ENCODE measurements at regions not wholly inside any gene's neighbourhood (a gene's known extent, or its start where the extent isn't known, plus 50 kb on each side); places are given as distances from the start of the nearest gene placed in this dataset.

GRCh38 chr7:33762151-33762910, 143.0 kb upstream of the BMPER start:
- Histone ChIP-seq H2AFZ (no peak overlapping the region), H3K36me3 (ENCODE audit: control insufficient read depth, insufficient read depth, low read length) (no peaks in the 10 kb centered on the region), H3K4me3 (ENCODE audit: low read depth, low read length) (no peak overlapping the region), H3K27me3 (ENCODE audit: control insufficient read depth, insufficient read depth, low read length) (no peaks in the 10 kb centered on the region), H3K4me1 (no peaks in the 10 kb centered on the region), H3K9ac (no peak overlapping the region), H3K79me2 (no peaks in the 10 kb centered on the region), H3K9me3 (ENCODE audit: control insufficient read depth, low read length) (no peaks in the 10 kb centered on the region), H3K27ac (no peak overlapping the region), H3K4me2 (ENCODE audit: low read length) (no peak overlapping the region)
- TF ChIP-seq CTCF (IDR thresholded peaks at IDR 0.05): no peak

- H3K27me3 ChIP-seq (ENCODE audit: control insufficient read depth, insufficient read depth, low read length): no peaks in the 10 kb centered on the region
- TF ChIP-seq CTCF (IDR thresholded peaks at IDR 0.05): no peak
Measured at GRCh38 chr7:33762911-33763306, 142.4 kb upstream of the BMPER start.

GRCh38 chr7:33764752-33765451, 140.4 kb upstream of the BMPER start:
- no peaks in the 10 kb centered on the region for H3K4me1 ChIP-seq
- no peaks in the 10 kb centered on the region for H3K27me3 ChIP-seq (ENCODE audit: control insufficient read depth, insufficient read depth, low read length)
- no peak overlapping the region for H3K4me3 ChIP-seq (ENCODE audit: low read depth, low read length)
- H3K4me2 ChIP-seq (ENCODE audit: low read length): no peak overlapping the region
- H3K79me2 ChIP-seq: no peaks in the 10 kb centered on the region
- H3K36me3 ChIP-seq (ENCODE audit: control insufficient read depth, insufficient read depth, low read length): no peaks in the 10 kb centered on the region
- no peaks in the 10 kb centered on the region for H3K9me3 ChIP-seq (ENCODE audit: control insufficient read depth, low read length)
- no peak overlapping the region for H2AFZ ChIP-seq
- H3K27ac ChIP-seq: no peak overlapping the region
- TF ChIP-seq CTCF (IDR thresholded peaks at IDR 0.05): no peak
- H3K9ac ChIP-seq: no peak overlapping the region

More at GRCh38 chr7:33762911-33763306, 142.4 kb upstream of the BMPER start:
- Histone ChIP-seq H3K36me3 (ENCODE audit: control insufficient read depth, insufficient read depth, low read length) (no peaks in the 10 kb centered on the region), H3K9me3 (ENCODE audit: control insufficient read depth, low read length) (no peaks in the 10 kb centered on the region), H3K4me3 (ENCODE audit: low read depth, low read length) (no peak overlapping the region), H3K9ac (no peak overlapping the region), H3K4me2 (ENCODE audit: low read length) (no peak overlapping the region), H3K4me1 (no peaks in the 10 kb centered on the region), H3K79me2 (no peaks in the 10 kb centered on the region), H3K27ac (no peak overlapping the region), H2AFZ (no peak overlapping the region)

GRCh38 chr7:33766405-33766804, 138.9 kb upstream of the BMPER start:
- no peaks in the 10 kb centered on the region for H3K4me1 ChIP-seq
- H3K4me2 ChIP-seq (ENCODE audit: low read length): no peak overlapping the region
- TF ChIP-seq CTCF (IDR thresholded peaks at IDR 0.05): no peak
- no peak overlapping the region for H2AFZ ChIP-seq
- H3K79me2 ChIP-seq: no peaks in the 10 kb centered on the region
- no peaks in the 10 kb centered on the region for H3K9me3 ChIP-seq (ENCODE audit: control insufficient read depth, low read length)
- H3K27ac ChIP-seq: no peak overlapping the region
- H3K27me3 ChIP-seq (ENCODE audit: control insufficient read depth, insufficient read depth, low read length): no peaks in the 10 kb centered on the region
- H3K4me3 ChIP-seq (ENCODE audit: low read depth, low read length): no peak overlapping the region
- no peaks in the 10 kb centered on the region for H3K36me3 ChIP-seq (ENCODE audit: control insufficient read depth, insufficient read depth, low read length)
- H3K9ac ChIP-seq: no peak overlapping the region

Measured in parathyroid adenoma (tissue), 2 donors.